Astrocyte (in vitro differentiated cells and primary cell): ENCODE measurements at regions not wholly inside any gene's neighbourhood (a gene's known extent, or its start where the extent isn't known, plus 50 kb on each side); places are given as distances from the start of the nearest gene placed in this dataset.

Experiments used
- DNase-seq: peaks from one replicate; pipeline ENCODE4 v3.0.0-alpha.2; 2010; ENCODE audit warnings: low read depth
- FAIRE-seq: peaks from 2 replicates; lab custom pipeline; 2011; peaks lifted over from hg19 to GRCh38; lab: Jason Lieb, UNC
- H2AFZ ChIP-seq: 2 replicates; pipeline ENCODE4 v1.6.0; 2012; ENCODE audit warnings: low read depth, low read length, inconsistent platforms
- H3K27ac ChIP-seq: 2 replicates; pipeline ENCODE4 v1.5.1; 2011; ENCODE audit warnings: low read depth, low read length, inconsistent platforms
- H3K27me3 ChIP-seq: 2 replicates; pipeline ENCODE4 v1.6.0; 2011; ENCODE audit warnings: low read length, inconsistent platforms; ENCODE audit not compliant: insufficient read depth
- H3K36me3 ChIP-seq: 2 replicates; pipeline ENCODE4 v1.5.1; 2011; ENCODE audit warnings: low read length, inconsistent platforms; ENCODE audit not compliant: insufficient read depth
- H3K4me1 ChIP-seq: 2 replicates; pipeline ENCODE4 v1.5.1; 2011; ENCODE audit warnings: low read length, inconsistent platforms; ENCODE audit not compliant: insufficient read depth
- H3K4me2 ChIP-seq: 2 replicates; pipeline ENCODE4 v1.6.0; 2012; ENCODE audit warnings: low read length, inconsistent platforms
- H3K4me3 ChIP-seq: 2 replicates; pipeline ENCODE4 v1.5.1; 2011; ENCODE audit warnings: low read depth, mild to moderate bottlenecking, low read length, inconsistent platforms; ENCODE audit not compliant: insufficient read depth
- H3K79me2 ChIP-seq: 2 replicates; pipeline ENCODE4 v1.6.0; 2012; ENCODE audit warnings: mild to moderate bottlenecking, low read length, inconsistent platforms; ENCODE audit not compliant: insufficient read depth
- H3K9ac ChIP-seq: 2 replicates; pipeline ENCODE4 v1.6.0; 2012; ENCODE audit warnings: mild to moderate bottlenecking, low read length, inconsistent platforms
- H3K9me3 ChIP-seq: 2 replicates; pipeline ENCODE4 v1.5.1; 2012; ENCODE audit warnings: low read depth, mild to moderate bottlenecking, low read length, inconsistent platforms; ENCODE audit not compliant: insufficient read depth
- H4K20me1 ChIP-seq: 2 replicates; pipeline ENCODE4 v1.6.0; 2012; ENCODE audit warnings: low read length, inconsistent platforms; ENCODE audit not compliant: insufficient read depth
- H3K27ac Mint-ChIP-seq: one replicate; pipeline ENCODE4 v1.8.0; 2021; ENCODE audit warnings: mild to moderate bottlenecking, mixed read lengths; ENCODE audit not compliant: unreplicated experiment
- H3K27me3 Mint-ChIP-seq: one replicate; pipeline ENCODE4 v1.8.0; 2021; ENCODE audit warnings: low read depth, mixed read lengths; ENCODE audit not compliant: unreplicated experiment
- H3K36me3 Mint-ChIP-seq: one replicate; pipeline ENCODE4 v1.8.0; 2021; ENCODE audit warnings: low read depth, mixed read lengths; ENCODE audit not compliant: unreplicated experiment
- H3K4me1 Mint-ChIP-seq: one replicate; pipeline ENCODE4 v1.8.0; 2021; ENCODE audit warnings: low read depth, mixed read lengths; ENCODE audit not compliant: unreplicated experiment
- H3K4me3 Mint-ChIP-seq: one replicate; pipeline ENCODE4 v1.8.0; 2021; ENCODE audit warnings: mild to moderate bottlenecking, moderate library complexity, mixed read lengths; ENCODE audit not compliant: unreplicated experiment
- H3K9me3 Mint-ChIP-seq: one replicate; pipeline ENCODE4 v1.8.0; 2021; ENCODE audit warnings: mild to moderate bottlenecking, mixed read lengths; ENCODE audit not compliant: unreplicated experiment
- CTCF ChIP-seq: IDR thresholded peaks from 2 replicates; pipeline ENCODE4 v1.5.1; 2011; ENCODE audit warnings: low read depth, mild to moderate bottlenecking, inconsistent platforms, low read length, moderate library complexity; ENCODE audit not compliant: insufficient read depth
- EZH2 ChIP-seq: IDR thresholded peaks from 2 replicates; pipeline ENCODE4 v1.6.1; 2012; ENCODE audit warnings: mild to moderate bottlenecking, low read length, inconsistent platforms; ENCODE audit not compliant: insufficient read depth

- H3K27me3 Mint-ChIP-seq = no peaks in the 10 kb centered on the region
- no peaks in the 10 kb centered on the region for H3K9me3 ChIP-seq
- no peak overlapping the region for H3K4me3 Mint-ChIP-seq
- H3K27me3 ChIP-seq = no peaks in the 10 kb centered on the region
- H2AFZ ChIP-seq = no peak overlapping the region
- H3K27ac Mint-ChIP-seq = no peak overlapping the region
- H3K9me3 Mint-ChIP-seq = peaks cover 2% of the 10 kb centered on the region
- no peaks in the 10 kb centered on the region for H4K20me1 ChIP-seq
- H3K4me1 ChIP-seq = peaks cover 12% of the 10 kb centered on the region
- FAIRE-seq = no peak
- TF ChIP-seq EZH2 (no peak), CTCF (no peak)
- H3K4me3 ChIP-seq = no peak overlapping the region
- H3K9ac ChIP-seq = no peak overlapping the region
- DNase-seq = no peak
- no peak overlapping the region for H3K4me2 ChIP-seq
- H3K4me1 Mint-ChIP-seq = peaks cover 7% of the 10 kb centered on the region
- H3K36me3 ChIP-seq = no peaks in the 10 kb centered on the region
- H3K36me3 Mint-ChIP-seq = no peaks in the 10 kb centered on the region
- no peak overlapping the region for H3K27ac ChIP-seq
- no peaks in the 10 kb centered on the region for H3K79me2 ChIP-seq
Observed at GRCh38 chr2:12547566-12548170, 169.1 kb upstream of the TRIB2 start.

GRCh38 chr2:12548906-12549305, 167.8 kb upstream of the TRIB2 start:
- Mint-ChIP-seq H3K4me1 (peaks cover 7% of the 10 kb centered on the region), H3K4me3 (no peak overlapping the region), H3K36me3 (no peaks in the 10 kb centered on the region), H3K9me3 (peaks cover 2% of the 10 kb centered on the region), H3K27ac (no peak overlapping the region), H3K27me3 (no peaks in the 10 kb centered on the region)
- Histone ChIP-seq H2AFZ (no peak overlapping the region), H3K27me3 (no peaks in the 10 kb centered on the region), H3K4me1 (peaks cover 12% of the 10 kb centered on the region), H3K4me2 (peak overlapping the region; percentile 31), H3K9ac (no peak overlapping the region), H3K36me3 (no peaks in the 10 kb centered on the region), H3K27ac (no peak overlapping the region), H3K9me3 (no peaks in the 10 kb centered on the region), H3K79me2 (no peaks in the 10 kb centered on the region), H3K4me3 (no peak overlapping the region), H4K20me1 (no peaks in the 10 kb centered on the region)
- DNase-seq (no peak), FAIRE-seq (no peak)
- no peak for TF ChIP-seq CTCF
- TF ChIP-seq EZH2 = no peak

DNA sequence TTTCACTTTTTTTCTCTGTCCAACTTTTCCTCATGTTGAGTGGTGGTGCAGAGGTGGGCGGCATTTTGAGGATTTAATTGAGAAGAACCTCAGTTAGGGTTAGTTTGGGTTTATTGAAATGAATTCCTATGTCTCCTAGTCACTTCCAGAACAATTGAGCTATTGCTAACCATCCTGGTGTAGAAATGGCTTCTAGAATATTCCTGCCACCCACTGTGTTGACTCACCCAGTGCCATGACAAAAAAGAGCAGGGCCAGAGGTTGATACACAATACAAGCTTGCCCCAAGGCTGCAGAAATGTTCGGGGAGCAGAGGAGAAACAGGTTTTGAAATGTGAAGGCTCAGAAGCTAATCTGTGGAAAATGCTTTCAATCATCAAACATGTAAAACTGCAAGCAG, 167.1 kb upstream of the TRIB2 start:
- TF ChIP-seq EZH2 (no peak), CTCF (no peak)
- H3K4me3 Mint-ChIP-seq = no peak overlapping the region
- Histone ChIP-seq H3K4me1 (peaks cover 13% of the 10 kb centered on the region), H3K9me3 (no peaks in the 10 kb centered on the region), H3K36me3 (no peaks in the 10 kb centered on the region), H3K27me3 (no peaks in the 10 kb centered on the region), H3K9ac (no peak overlapping the region), H3K27ac (no peak overlapping the region), H3K4me2 (peak overlapping the region; percentile 31), H3K4me3 (no peak overlapping the region), H3K79me2 (no peaks in the 10 kb centered on the region), H4K20me1 (no peaks in the 10 kb centered on the region), H2AFZ (no peak overlapping the region)
- no peaks in the 10 kb centered on the region for H3K36me3 Mint-ChIP-seq
- peak overlapping the region; percentile 15 for H3K27ac Mint-ChIP-seq
- H3K27me3 Mint-ChIP-seq = no peaks in the 10 kb centered on the region
- DNase-seq (peak; percentile 63), FAIRE-seq (no peak)
- peaks cover 8% of the 10 kb centered on the region for H3K4me1 Mint-ChIP-seq
- H3K9me3 Mint-ChIP-seq = peaks cover 2% of the 10 kb centered on the region
